ENCODE measurements at regions not wholly inside any gene's neighbourhood (a gene's known extent, or its start where the extent isn't known, plus 50 kb on each side); places are given as distances from the start of the nearest gene placed in this dataset.

DNA sequence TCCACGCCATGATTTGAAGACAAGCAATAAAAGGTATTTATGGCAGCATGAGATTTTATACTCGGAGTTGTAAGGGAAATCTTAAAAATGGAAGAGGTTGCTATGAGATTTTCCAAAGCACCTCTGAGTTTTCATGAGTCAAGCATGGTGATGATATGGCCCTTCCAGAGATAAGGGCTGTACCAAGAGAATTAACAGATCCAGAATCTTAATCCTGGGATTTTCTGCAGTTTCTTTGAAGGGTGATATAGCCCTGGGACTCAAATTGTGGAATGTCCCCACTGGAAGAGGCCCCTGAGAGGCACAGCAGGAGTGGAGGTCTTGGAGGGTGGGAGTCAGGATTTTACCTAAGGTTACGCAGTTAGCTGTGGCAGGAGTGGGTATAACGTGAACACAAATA lies 243.3 kb downstream of the ZNF621 start:
- Histone ChIP-seq H3K27ac (ENCODE audit: low read depth, low read length) (no peak overlapping the region), H3K4me3 (ENCODE audit: low read depth, low read length) (no peak overlapping the region), H3K36me3 (ENCODE audit: control insufficient read depth, insufficient read depth, low read length) (no peaks in the 10 kb centered on the region), H3K27me3 (ENCODE audit: control insufficient read depth, insufficient read depth, low read length) (no peaks in the 10 kb centered on the region), H3K4me1 (ENCODE audit: control insufficient read depth, insufficient read depth, low read length) (peaks cover 4% of the 10 kb centered on the region), H3K9me3 (ENCODE audit: control insufficient read depth, insufficient read depth, low read length) (no peaks in the 10 kb centered on the region)
- no peak for DNase-seq (ENCODE audit: low read depth in 4 of 6, low spot score in 6 of 6)
- 88% methylated on average over 2 of the region's 4 CpGs for WGBS (ENCODE audit: insufficient coverage)

DNA sequence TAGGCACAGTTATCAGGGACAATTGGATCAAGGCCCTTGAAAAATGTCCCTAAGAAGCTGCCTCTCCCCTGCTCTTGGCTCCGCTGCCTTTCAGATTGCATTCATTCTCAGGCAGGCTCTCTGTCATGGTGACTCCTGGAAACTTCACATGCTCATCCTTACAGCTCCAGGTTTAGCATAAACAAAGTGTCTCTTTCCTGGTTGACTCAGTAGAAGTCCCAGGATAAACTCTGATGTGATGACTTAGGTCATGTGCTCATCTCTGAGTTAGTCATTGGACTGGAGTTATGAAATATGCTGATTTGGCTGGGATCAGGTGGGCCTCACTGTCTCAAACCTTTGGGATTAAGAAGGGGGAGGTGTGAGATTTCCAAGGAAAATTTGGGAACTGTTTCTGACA lies 243.8 kb downstream of the ZNF621 start:
- Histone ChIP-seq H3K9me3 (ENCODE audit: control insufficient read depth, insufficient read depth, low read length) (no peaks in the 10 kb centered on the region), H3K36me3 (ENCODE audit: control insufficient read depth, insufficient read depth, low read length) (no peaks in the 10 kb centered on the region), H3K4me1 (ENCODE audit: control insufficient read depth, insufficient read depth, low read length) (peaks cover 4% of the 10 kb centered on the region), H3K4me3 (ENCODE audit: low read depth, low read length) (no peak overlapping the region), H3K27ac (ENCODE audit: low read depth, low read length) (no peak overlapping the region), H3K27me3 (ENCODE audit: control insufficient read depth, insufficient read depth, low read length) (no peaks in the 10 kb centered on the region)
- DNase-seq (ENCODE audit: low read depth in 4 of 6, low spot score in 6 of 6) = no peak
- WGBS (ENCODE audit: insufficient coverage) = 83% methylated on average over 1 of the region's 1 CpG

DNA sequence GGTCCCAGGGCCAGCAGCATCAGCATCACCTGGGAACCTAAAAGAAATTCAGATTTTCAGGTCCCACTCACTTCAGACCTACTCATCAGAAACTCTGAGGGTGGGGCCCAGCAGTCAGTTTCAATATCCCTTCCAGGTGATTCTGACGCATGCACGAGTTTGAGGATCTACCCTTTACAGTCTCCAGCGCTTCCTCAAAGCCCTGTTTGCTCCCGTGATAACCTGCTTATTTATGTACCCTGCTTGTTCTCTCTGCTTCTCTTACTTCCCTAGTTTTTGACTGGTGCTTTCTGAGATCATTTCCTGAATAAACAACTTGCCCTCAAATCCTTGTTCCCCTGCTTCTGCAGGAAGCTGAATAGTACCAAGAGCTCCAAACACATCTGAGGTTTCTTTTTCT lies 245.3 kb downstream of the ZNF621 start:
- WGBS (ENCODE audit: insufficient coverage) = 85% methylated on average over 4 of the region's 4 CpGs
- no peak overlapping the region for H3K27ac ChIP-seq (ENCODE audit: low read depth, low read length)

DNA sequence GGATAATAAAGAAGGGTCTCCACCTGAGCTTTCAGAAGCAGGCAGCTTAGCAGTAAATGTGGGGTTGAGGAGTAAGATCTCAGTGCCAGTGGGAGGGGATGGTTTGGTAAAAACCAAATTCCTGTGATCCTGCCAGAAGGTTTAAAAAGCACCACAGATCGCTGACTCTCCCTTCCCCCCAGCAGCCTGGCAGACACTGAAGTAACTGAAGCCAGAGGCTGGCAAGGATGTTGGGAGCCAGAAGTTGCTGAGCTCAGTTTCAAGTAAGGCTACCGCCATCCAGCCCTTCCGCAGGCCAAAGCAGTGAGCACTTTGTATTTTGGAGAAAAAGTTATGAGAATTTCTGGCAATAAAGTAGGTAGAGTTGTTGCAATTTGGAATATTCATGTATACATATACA lies 246.4 kb downstream of the ZNF621 start:
- Histone ChIP-seq H3K36me3 (ENCODE audit: control insufficient read depth, insufficient read depth, low read length) (no peaks in the 10 kb centered on the region), H3K27me3 (ENCODE audit: control insufficient read depth, insufficient read depth, low read length) (no peaks in the 10 kb centered on the region), H3K27ac (ENCODE audit: low read depth, low read length) (no peak overlapping the region), H3K4me3 (ENCODE audit: low read depth, low read length) (no peak overlapping the region), H3K4me1 (ENCODE audit: control insufficient read depth, insufficient read depth, low read length) (peaks cover 4% of the 10 kb centered on the region), H3K9me3 (ENCODE audit: control insufficient read depth, insufficient read depth, low read length) (no peaks in the 10 kb centered on the region)
- no CpG with 5 or more reads among the region's 3 CpGs for WGBS (ENCODE audit: insufficient coverage)
- DNase-seq (ENCODE audit: low read depth in 4 of 6, low spot score in 6 of 6) = peak in 1 of 6 donors; percentile 76

More for the DNA sequence above, 245.3 kb downstream of the ZNF621 start:
- Histone ChIP-seq H3K4me3 (ENCODE audit: low read depth, low read length) (no peak overlapping the region), H3K9me3 (ENCODE audit: control insufficient read depth, insufficient read depth, low read length) (no peaks in the 10 kb centered on the region), H3K4me1 (ENCODE audit: control insufficient read depth, insufficient read depth, low read length) (peaks cover 4% of the 10 kb centered on the region), H3K36me3 (ENCODE audit: control insufficient read depth, insufficient read depth, low read length) (no peaks in the 10 kb centered on the region), H3K27me3 (ENCODE audit: control insufficient read depth, insufficient read depth, low read length) (no peaks in the 10 kb centered on the region)
- DNase-seq (ENCODE audit: low read depth in 4 of 6, low spot score in 6 of 6) = no peak

DNA sequence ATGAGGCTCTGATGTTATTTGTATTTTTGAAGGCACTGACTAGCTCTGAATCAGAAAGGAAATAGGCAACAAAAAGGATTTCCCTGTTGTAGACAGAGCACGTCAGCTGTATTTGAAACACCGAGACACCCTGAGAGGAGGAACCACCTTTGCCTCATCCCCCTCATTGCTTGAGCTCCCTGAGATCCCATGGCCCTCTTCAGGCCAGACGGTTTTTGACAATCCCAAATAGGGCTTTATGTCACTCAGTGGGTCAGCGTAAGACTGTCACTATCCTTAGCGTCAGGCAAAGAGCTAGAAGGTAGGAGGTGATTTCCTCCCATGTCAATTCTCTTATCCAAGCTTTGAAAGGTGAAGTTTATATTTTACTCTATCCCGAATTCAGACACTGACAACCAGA lies 254.3 kb downstream of the ZNF621 start:
- H3K9me3 ChIP-seq (ENCODE audit: control insufficient read depth, insufficient read depth, low read length) = no peaks in the 10 kb centered on the region
- H3K4me3 ChIP-seq (ENCODE audit: low read depth, low read length) = no peak overlapping the region
- H3K27me3 ChIP-seq (ENCODE audit: control insufficient read depth, insufficient read depth, low read length) = no peaks in the 10 kb centered on the region
- peaks cover 18% of the 10 kb centered on the region for H3K4me1 ChIP-seq (ENCODE audit: control insufficient read depth, insufficient read depth, low read length)
- 100% methylated on average over 3 of the region's 6 CpGs for WGBS (ENCODE audit: insufficient coverage)
- H3K27ac ChIP-seq (ENCODE audit: low read depth, low read length) = no peak overlapping the region
- DNase-seq (ENCODE audit: low read depth in 4 of 6, low spot score in 6 of 6) = no peak
- no peaks in the 10 kb centered on the region for H3K36me3 ChIP-seq (ENCODE audit: control insufficient read depth, insufficient read depth, low read length)

DNA sequence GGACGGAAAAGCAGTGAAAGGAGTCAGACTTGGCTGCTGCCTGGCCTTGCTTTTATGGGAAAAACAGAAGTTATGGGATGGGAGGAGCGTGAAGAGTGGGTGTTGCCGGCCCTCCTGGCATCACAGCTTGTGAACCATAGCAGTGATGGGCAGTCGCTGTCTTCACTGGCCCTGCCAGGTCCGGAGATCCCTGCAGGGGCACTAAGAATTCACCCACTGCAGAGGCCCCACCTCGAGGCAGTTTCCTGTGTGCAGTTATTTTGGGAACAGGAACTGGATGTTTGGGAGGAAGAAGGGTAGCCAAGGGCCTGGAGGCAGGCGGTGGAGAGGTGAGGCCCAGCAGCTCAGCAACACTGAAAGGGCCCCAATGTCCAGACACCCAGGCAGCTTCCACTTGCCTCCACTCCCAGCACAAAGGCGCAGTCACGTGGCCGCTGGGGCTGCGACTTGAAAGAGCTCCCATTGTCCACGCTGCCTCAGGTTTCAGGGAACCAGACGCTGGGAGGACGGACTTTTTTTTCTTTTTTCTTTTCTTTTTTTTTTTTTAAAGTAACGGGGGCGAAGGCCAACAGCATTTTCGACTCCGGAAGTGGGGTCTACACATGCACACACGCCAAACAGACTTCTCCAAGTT lies 255.6 kb downstream of the ZNF621 start:
- Histone ChIP-seq H3K9me3 (ENCODE audit: control insufficient read depth, insufficient read depth, low read length) (no peaks in the 10 kb centered on the region), H3K4me1 (ENCODE audit: control insufficient read depth, insufficient read depth, low read length) (peaks cover 18% of the 10 kb centered on the region), H3K27me3 (ENCODE audit: control insufficient read depth, insufficient read depth, low read length) (no peaks in the 10 kb centered on the region), H3K27ac (ENCODE audit: low read depth, low read length) (peak overlapping the region; percentile 85), H3K4me3 (ENCODE audit: low read depth, low read length) (peak overlapping the region; percentile 14), H3K36me3 (ENCODE audit: control insufficient read depth, insufficient read depth, low read length) (no peaks in the 10 kb centered on the region)
- peak; percentile 32 to 91 (median 59) for DNase-seq (ENCODE audit: low read depth in 4 of 6, low spot score in 6 of 6)
- 20% methylated on average over 16 of the region's 19 CpGs for WGBS (ENCODE audit: insufficient coverage)

DNA sequence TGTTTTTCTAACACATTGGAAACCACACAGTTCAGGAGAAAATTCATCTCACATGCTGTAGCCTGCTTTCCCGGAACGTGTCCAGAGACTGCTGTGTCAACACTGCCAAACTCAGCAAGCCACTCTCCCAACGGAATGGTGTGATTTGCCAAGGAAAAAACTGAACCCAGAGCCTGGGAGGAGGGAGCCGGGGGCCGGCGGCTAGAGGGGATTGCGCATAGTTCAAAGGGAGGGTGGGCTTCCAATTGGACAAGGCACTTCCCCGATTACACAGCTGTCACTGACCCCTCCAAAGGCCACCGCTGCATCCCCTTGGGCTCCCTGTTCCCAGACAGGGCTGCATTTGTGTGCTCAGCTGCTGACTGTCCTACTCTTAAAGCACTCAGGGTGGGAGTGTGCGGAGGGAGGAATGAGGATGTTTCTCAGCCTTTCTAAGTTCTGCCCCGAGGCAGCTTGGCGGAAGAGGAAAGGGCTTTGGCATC lies 256.2 kb downstream of the ZNF621 start:
- peak overlapping the region; percentile 85 for H3K27ac ChIP-seq (ENCODE audit: low read depth, low read length)
- H3K4me3 ChIP-seq (ENCODE audit: low read depth, low read length) = peak overlapping the region; percentile 14
- WGBS (ENCODE audit: insufficient coverage) = 8% methylated on average over 10 of the region's 12 CpGs

DNA sequence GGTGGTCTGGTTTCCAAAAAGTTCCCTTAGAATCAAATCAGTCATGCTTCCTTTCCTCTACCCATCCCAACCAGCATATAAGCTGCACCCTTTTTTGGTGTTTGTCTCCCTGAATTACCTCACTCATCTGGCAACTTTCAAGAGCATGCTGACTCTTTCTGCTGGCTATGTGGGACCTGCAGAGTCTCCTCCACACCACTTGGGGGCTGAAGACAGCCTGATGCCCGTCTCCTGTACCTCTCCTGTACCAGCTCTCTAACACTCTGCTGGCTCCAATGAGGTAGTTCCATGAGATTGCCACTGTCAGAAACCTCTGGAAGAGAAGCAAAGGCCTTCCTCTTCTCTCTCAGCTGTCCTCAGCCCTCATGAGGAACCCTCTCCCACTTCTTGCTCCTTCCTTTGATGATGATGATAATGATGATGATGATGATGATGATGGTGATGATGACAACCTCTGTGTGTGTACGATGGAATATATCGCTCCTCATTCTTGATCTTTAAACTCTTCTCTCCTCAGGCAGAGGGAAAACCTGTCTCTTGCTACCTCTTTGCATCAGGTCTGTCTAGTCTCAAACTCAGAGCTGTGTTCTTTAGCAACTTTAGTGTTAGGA lies 257.5 kb downstream of the ZNF621 start:
- Histone ChIP-seq H3K27ac (ENCODE audit: low read depth, low read length) (no peak overlapping the region), H3K9me3 (ENCODE audit: control insufficient read depth, insufficient read depth, low read length) (no peaks in the 10 kb centered on the region), H3K4me3 (ENCODE audit: low read depth, low read length) (no peak overlapping the region), H3K36me3 (ENCODE audit: control insufficient read depth, insufficient read depth, low read length) (no peaks in the 10 kb centered on the region), H3K27me3 (ENCODE audit: control insufficient read depth, insufficient read depth, low read length) (no peaks in the 10 kb centered on the region), H3K4me1 (ENCODE audit: control insufficient read depth, insufficient read depth, low read length) (peaks cover 18% of the 10 kb centered on the region)
- 100% methylated on average over 1 of the region's 3 CpGs for WGBS (ENCODE audit: insufficient coverage)
- no peak for DNase-seq (ENCODE audit: low read depth in 4 of 6, low spot score in 6 of 6)

More for the DNA sequence above, 256.2 kb downstream of the ZNF621 start:
- no peaks in the 10 kb centered on the region for H3K9me3 ChIP-seq (ENCODE audit: control insufficient read depth, insufficient read depth, low read length)
- no peaks in the 10 kb centered on the region for H3K27me3 ChIP-seq (ENCODE audit: control insufficient read depth, insufficient read depth, low read length)
- peak; percentile 17 to 92 (median 54) for DNase-seq (ENCODE audit: low read depth in 4 of 6, low spot score in 6 of 6)
- H3K36me3 ChIP-seq (ENCODE audit: control insufficient read depth, insufficient read depth, low read length) = no peaks in the 10 kb centered on the region
- peaks cover 18% of the 10 kb centered on the region for H3K4me1 ChIP-seq (ENCODE audit: control insufficient read depth, insufficient read depth, low read length)

DNA sequence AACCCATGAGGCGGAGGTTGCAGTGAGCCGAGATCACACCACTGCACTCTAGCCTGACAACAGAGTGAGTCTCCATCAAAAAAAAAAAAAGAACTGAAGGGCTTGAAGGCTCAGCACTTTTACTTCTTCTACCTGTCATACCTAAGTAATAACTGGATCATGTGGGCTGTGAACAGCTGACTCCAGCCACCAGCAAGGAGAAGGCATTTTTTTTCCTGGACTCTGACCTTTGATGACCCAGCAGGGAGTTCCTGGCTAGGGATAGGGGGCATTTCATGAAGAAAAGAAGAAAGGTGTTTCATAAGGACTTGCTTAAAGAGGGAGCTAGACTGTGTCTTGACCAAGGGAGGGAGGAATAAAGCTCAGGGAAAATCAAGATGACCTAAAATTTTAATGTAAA lies 266.0 kb downstream of the ZNF621 start:
- DNase-seq (ENCODE audit: low read depth in 4 of 6, low spot score in 6 of 6) = no peak
- H3K9me3 ChIP-seq (ENCODE audit: control insufficient read depth, insufficient read depth, low read length) = no peaks in the 10 kb centered on the region
- H3K36me3 ChIP-seq (ENCODE audit: control insufficient read depth, insufficient read depth, low read length) = no peaks in the 10 kb centered on the region
- no peaks in the 10 kb centered on the region for H3K4me1 ChIP-seq (ENCODE audit: control insufficient read depth, insufficient read depth, low read length)
- H3K4me3 ChIP-seq (ENCODE audit: low read depth, low read length) = no peak overlapping the region
- no peaks in the 10 kb centered on the region for H3K27me3 ChIP-seq (ENCODE audit: control insufficient read depth, insufficient read depth, low read length)
- H3K27ac ChIP-seq (ENCODE audit: low read depth, low read length) = no peak overlapping the region
- no CpG with 5 or more reads among the region's 2 CpGs for WGBS (ENCODE audit: insufficient coverage)

DNA sequence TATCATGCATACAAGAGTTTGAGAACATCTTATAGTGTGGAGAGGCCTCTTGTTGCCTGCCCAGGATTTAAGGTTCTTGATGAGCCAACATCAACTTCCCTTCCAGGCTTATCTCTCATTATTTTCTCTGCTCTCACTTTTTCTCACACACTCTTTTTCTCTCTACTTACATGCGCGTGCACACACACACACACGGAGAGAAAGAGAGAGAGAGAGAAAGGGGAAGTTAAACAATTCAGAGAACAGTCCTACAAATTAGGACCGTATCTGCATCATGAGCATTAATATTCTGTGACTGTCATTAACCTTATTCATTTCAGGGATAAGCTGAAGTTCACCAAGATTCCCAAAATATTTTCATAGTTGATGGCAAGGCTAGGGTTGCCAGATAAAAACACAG lies 269.0 kb downstream of the ZNF621 start:
- Histone ChIP-seq H3K36me3 (ENCODE audit: control insufficient read depth, insufficient read depth, low read length) (no peaks in the 10 kb centered on the region), H3K27me3 (ENCODE audit: control insufficient read depth, insufficient read depth, low read length) (no peaks in the 10 kb centered on the region), H3K4me3 (ENCODE audit: low read depth, low read length) (no peak overlapping the region), H3K27ac (ENCODE audit: low read depth, low read length) (no peak overlapping the region), H3K4me1 (ENCODE audit: control insufficient read depth, insufficient read depth, low read length) (no peaks in the 10 kb centered on the region), H3K9me3 (ENCODE audit: control insufficient read depth, insufficient read depth, low read length) (no peaks in the 10 kb centered on the region)
- DNase-seq (ENCODE audit: low read depth in 4 of 6, low spot score in 6 of 6) = no peak
- no CpG with 5 or more reads among the region's 4 CpGs for WGBS (ENCODE audit: insufficient coverage)

All from spinal cord (tissue), 9 donors.